HCT116 (cell line): ENCODE measurements at regions not wholly inside any gene's neighbourhood (a gene's known extent, or its start where the extent isn't known, plus 50 kb on each side); places are given as distances from the start of the nearest gene placed in this dataset.

Experiments
- ATAC-seq: fragments of 200-7000 bp; cut with Tn5 transposase; 2 replicates; pipeline ENCODE4 v1.9.1; 2020; ENCODE audit warnings: mild to moderate bottlenecking, moderate library complexity
- BruUV-seq: library from RNA; stranded (reverse); fragments of 400-500 nt; replicated peaks from 2 replicates; lab custom pipeline; 2021; lab: Mats Ljungman, UMichigan
- CTCF ChIA-PET: fragments of 300-600 bp; sonication (Branson Sonifier 250); formaldehyde crosslinking; loops from one replicate; lab custom pipeline; 2021; ENCODE audit warnings: antibody characterized with exemption; lab: Charles Lee
- POLR2A ChIA-PET: fragments of 300-600, 350-600 bp; sonication (Branson Sonifier 250); formaldehyde crosslinking; loops from one replicate; lab custom pipeline; 2021; ENCODE audit warnings: antibody characterized with exemption; lab: Charles Lee
- RAD21 ChIA-PET, 2 experiments: fragments of 300-600 bp; sonication (Branson Sonifier 250); formaldehyde crosslinking; loops; one replicate each; lab custom pipeline; 2023; ENCODE audit warnings: low total read pairs in 2 of 2; ENCODE audit not compliant: uncharacterized antibody in 2 of 2, unreplicated experiment in 2 of 2, low non-redundant PET in 1 of 2; lab: Charles Lee
- DNase-seq: peaks from one replicate; pipeline ENCODE4 v3.0.0-alpha.2; 2010; ENCODE audit warnings: low read depth, low spot score
- H2AFZ ChIP-seq: fragments of 200-600 bp; shearing (Covaris generic), sonication (generic); 2 replicates; pipeline ENCODE4 v1.6.1; 2017; ENCODE audit warnings: low read depth, mixed run types, mixed read lengths, antibody characterized with exemption, low read length; ENCODE audit not compliant: poor library complexity, severe bottlenecking
- H3K27ac ChIP-seq: 2 replicates; pipeline ENCODE4 v1.5.1; 2012; ENCODE audit warnings: low read depth, low read length
- H3K27me3 ChIP-seq: fragments of 200-600 bp; sonication (generic); 2 replicates; pipeline ENCODE4 v1.6.1; 2016; ENCODE audit warnings: mixed run types, low read length, mixed read lengths; ENCODE audit not compliant: insufficient read depth
- H3K36me3 ChIP-seq, 2 experiments: fragments of 200-500 bp in 1 of 2; fragments of 200-600 bp in 1 of 2; sonication (Bioruptor generic) in 1 of 2; sonication (generic) in 1 of 2; 2 replicates each; pipeline versions ENCODE4 v1.5.1 to v1.6.1; 2014 to 2016; ENCODE audit warnings: low read length in 2 of 2, inconsistent platforms in 1 of 2, mixed read lengths in 1 of 2, mixed run types in 1 of 2; ENCODE audit not compliant: insufficient read depth in 2 of 2, control insufficient read depth in 1 of 2
- H3K4me1 ChIP-seq, 2 experiments: fragments of 200-600 bp in 1 of 2; sonication (generic) in 1 of 2; 2 replicates each; pipeline versions ENCODE4 v1.5.1 to v1.6.1; 2012 to 2017; ENCODE audit warnings: low read length in 2 of 2, inconsistent platforms in 1 of 2, mild to moderate bottlenecking in 1 of 2, mixed read lengths in 1 of 2, mixed run types in 1 of 2, moderate library complexity in 1 of 2; ENCODE audit not compliant: insufficient read depth in 2 of 2, control insufficient read depth in 1 of 2
- H3K4me2 ChIP-seq: fragments of 200-600 bp; sonication (generic); 2 replicates; pipeline ENCODE4 v1.6.1; 2017; ENCODE audit warnings: mixed run types, low read length, mixed read lengths
- H3K4me3 ChIP-seq, 2 experiments: fragments of 200-600 bp in 1 of 2; sonication (generic) in 1 of 2; replicated peaks in 1 of 2; 2 replicates each; pipeline ENCODE4 v1.5.1; 2011 to 2016; ENCODE audit warnings: low read length in 2 of 2, control low read depth in 1 of 2, low read depth in 1 of 2, mild to moderate bottlenecking in 1 of 2, mixed read lengths in 1 of 2, mixed run types in 1 of 2
- H3K79me2 ChIP-seq: fragments of 200-600 bp; sonication (generic); 2 replicates; pipeline ENCODE4 v1.6.1; 2017; ENCODE audit warnings: mild to moderate bottlenecking, mixed run types, low read length, moderate library complexity, mixed read lengths; ENCODE audit not compliant: insufficient read depth
- H3K9ac ChIP-seq: fragments of 200-600 bp; sonication (generic); 2 replicates; pipeline ENCODE4 v1.6.1; 2016; ENCODE audit warnings: low read length, mixed read lengths
- H3K9me2 ChIP-seq: fragments of 200-600 bp; sonication (generic), shearing (Covaris generic); 2 replicates; pipeline ENCODE4 v1.6.1; 2017; ENCODE audit warnings: mixed run types, mild to moderate bottlenecking, moderate library complexity; ENCODE audit not compliant: insufficient read depth
- H3K9me3 ChIP-seq, 2 experiments: fragments of 200-500 bp in 1 of 2; fragments of 200-600 bp in 1 of 2; sonication (Bioruptor generic) in 1 of 2; sonication (generic) in 1 of 2; 2 replicates each; pipeline ENCODE4 v1.6.1; 2014 to 2017; ENCODE audit warnings: low read length in 2 of 2, mixed read lengths in 2 of 2, inconsistent platforms in 1 of 2, low read depth in 1 of 2, mild to moderate bottlenecking in 1 of 2, mixed run types in 1 of 2, moderate library complexity in 1 of 2; ENCODE audit not compliant: control insufficient read depth in 1 of 2, insufficient read depth in 1 of 2
- H4K20me1 ChIP-seq: fragments of 200-600 bp; sonication (generic), shearing (Covaris generic); 2 replicates; pipeline ENCODE4 v1.6.1; 2017; ENCODE audit warnings: mixed run types, mild to moderate bottlenecking, moderate library complexity; ENCODE audit not compliant: insufficient read depth
- CEBPB ChIP-seq: IDR thresholded peaks from 2 replicates; pipeline ENCODE4 v1.6.1; 2012; ENCODE audit warnings: low read depth
- ELF1 ChIP-seq: IDR thresholded peaks from 2 replicates; pipeline ENCODE4 v1.6.1; 2012; ENCODE audit warnings: low read depth, borderline replicate concordance
- EZH2 ChIP-seq: fragments of 200-600 bp; sonication (generic); IDR thresholded peaks from 2 replicates; pipeline ENCODE4 v1.6.1; 2017; ENCODE audit warnings: antibody characterized with exemption, mixed run types
- EZH2phosphoT487 ChIP-seq: fragments of 200-600 bp; IDR thresholded peaks from 2 replicates; pipeline ENCODE4 v1.6.1; 2018; ENCODE audit warnings: antibody characterized with exemption, borderline replicate concordance
- FOSL1 ChIP-seq: IDR thresholded peaks from 2 replicates; pipeline ENCODE4 v1.6.1; 2012; ENCODE audit warnings: low read depth
- JUND ChIP-seq: IDR thresholded peaks from 2 replicates; pipeline ENCODE4 v1.6.1; 2012
- POLR2A ChIP-seq: IDR thresholded peaks from 2 replicates; pipeline ENCODE4 v1.7.0; 2011; ENCODE audit warnings: borderline replicate concordance; ENCODE audit not compliant: insufficient read depth, insufficient read length; ENCODE audit errors: extremely low read depth
- POLR2AphosphoS5 ChIP-seq: IDR thresholded peaks from 2 replicates; pipeline ENCODE4 v1.6.1; 2011; ENCODE audit warnings: mild to moderate bottlenecking, low read depth, low read length, moderate library complexity
- SIN3A ChIP-seq: IDR thresholded peaks from 2 replicates; pipeline ENCODE4 v1.6.1; 2012; ENCODE audit warnings: low read depth
- SP1 ChIP-seq: IDR thresholded peaks from 2 replicates; pipeline ENCODE4 v1.6.1; 2012; ENCODE audit warnings: low read depth
- SRF ChIP-seq: IDR thresholded peaks from 2 replicates; pipeline ENCODE4 v1.6.1; 2012; ENCODE audit warnings: low read depth
- YY1 ChIP-seq: IDR thresholded peaks from 2 replicates; pipeline ENCODE4 v1.6.1; 2011; ENCODE audit warnings: low read length, low read depth, moderate library complexity, mild to moderate bottlenecking; ENCODE audit not compliant: insufficient replicate concordance; ENCODE audit errors: extremely low read depth
- ZFX ChIP-seq: fragments of 450-650 bp; IDR thresholded peaks from 2 replicates; pipeline ENCODE4 v1.6.1; 2017
- intact Hi-C: fragments of 100-400 bp; cut with micrococcal nuclease; formaldehyde crosslinking; loops from 2 replicates; pipeline ENCODE4 v1.10.0; 2022
- TF ChIP-seq, protein P1 (sequence below), 3 experiments: fragments of 200-600 bp in 1 of 3; sonication (generic) in 1 of 3; IDR thresholded peaks in 2 of 3; conservative IDR thresholded peaks in 1 of 3; 2 replicates each; pipeline ENCODE4 v1.5.1; 2012 to 2017; ENCODE audit warnings: low read depth in 2 of 3, low read length in 2 of 3, antibody characterized with exemption in 1 of 3, borderline replicate concordance in 1 of 3, control low read depth in 1 of 3, mild to moderate bottlenecking in 1 of 3, mixed read lengths in 1 of 3, mixed run types in 1 of 3, moderate library complexity in 1 of 3; ENCODE audit not compliant: insufficient read depth in 1 of 3
- TF ChIP-seq, protein P2 (sequence below): IDR thresholded peaks from 2 replicates; pipeline ENCODE4 v1.6.1; 2012; ENCODE audit warnings: low read depth
- TF ChIP-seq, protein P3 (sequence below): IDR thresholded peaks from 2 replicates; pipeline ENCODE4 v1.6.1; 2011; ENCODE audit warnings: mild to moderate bottlenecking, low read length, moderate library complexity; ENCODE audit not compliant: insufficient replicate concordance; ENCODE audit errors: extremely low read depth
- TF ChIP-seq, protein P4 (sequence below): IDR thresholded peaks from 2 replicates; pipeline ENCODE4 v1.6.1; 2012

DNA sequence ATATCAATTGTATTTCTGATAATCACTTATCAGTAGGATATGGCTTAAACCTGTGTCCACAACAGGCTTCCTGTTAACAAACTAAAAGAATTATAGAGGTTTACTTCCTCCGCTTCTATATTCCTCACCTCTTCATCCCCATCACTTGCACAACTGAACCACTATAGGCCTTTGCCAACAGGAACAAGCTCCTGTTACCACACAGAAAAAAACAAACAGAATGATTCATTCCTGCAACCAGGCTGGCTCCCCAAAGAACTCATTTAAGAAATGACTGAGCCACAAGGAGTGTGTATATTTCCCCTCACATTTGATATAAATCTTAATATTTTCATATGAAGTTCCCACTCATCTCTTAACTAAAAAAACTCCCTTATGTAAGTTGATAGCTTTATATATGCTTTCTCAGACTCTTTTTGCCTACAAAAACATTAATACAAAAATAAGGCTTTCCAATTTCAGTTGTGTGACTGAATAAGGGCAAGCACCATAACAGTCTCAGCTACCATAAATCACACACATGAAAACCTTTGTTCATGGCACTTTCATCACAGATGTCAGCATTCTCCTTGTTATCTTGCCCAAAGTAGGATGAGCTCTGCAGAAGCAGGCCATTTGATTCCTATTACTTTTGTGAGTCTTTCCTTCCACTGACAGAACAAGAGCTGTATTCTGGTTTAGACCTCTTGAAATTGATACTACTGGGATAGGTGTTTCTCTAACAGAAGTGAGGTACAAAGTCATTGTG lies 366.8 kb downstream of the SLITRK1 start:
- DNase-seq = no peak
- CTCF ChIA-PET = no interaction called here
- TF ChIP-seq, protein P1, sequence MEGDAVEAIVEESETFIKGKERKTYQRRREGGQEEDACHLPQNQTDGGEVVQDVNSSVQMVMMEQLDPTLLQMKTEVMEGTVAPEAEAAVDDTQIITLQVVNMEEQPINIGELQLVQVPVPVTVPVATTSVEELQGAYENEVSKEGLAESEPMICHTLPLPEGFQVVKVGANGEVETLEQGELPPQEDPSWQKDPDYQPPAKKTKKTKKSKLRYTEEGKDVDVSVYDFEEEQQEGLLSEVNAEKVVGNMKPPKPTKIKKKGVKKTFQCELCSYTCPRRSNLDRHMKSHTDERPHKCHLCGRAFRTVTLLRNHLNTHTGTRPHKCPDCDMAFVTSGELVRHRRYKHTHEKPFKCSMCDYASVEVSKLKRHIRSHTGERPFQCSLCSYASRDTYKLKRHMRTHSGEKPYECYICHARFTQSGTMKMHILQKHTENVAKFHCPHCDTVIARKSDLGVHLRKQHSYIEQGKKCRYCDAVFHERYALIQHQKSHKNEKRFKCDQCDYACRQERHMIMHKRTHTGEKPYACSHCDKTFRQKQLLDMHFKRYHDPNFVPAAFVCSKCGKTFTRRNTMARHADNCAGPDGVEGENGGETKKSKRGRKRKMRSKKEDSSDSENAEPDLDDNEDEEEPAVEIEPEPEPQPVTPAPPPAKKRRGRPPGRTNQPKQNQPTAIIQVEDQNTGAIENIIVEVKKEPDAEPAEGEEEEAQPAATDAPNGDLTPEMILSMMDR (IDR thresholded peaks at IDR 0.05 in 2 of 3, conservative IDR thresholded peaks at IDR 0.05 in 1 of 3; ENCODE audit: borderline replicate concordance in 1 of 3, insufficient read depth in 1 of 3, low read depth in 2 of 3, low read length in 2 of 3) = no peak
- TF ChIP-seq CEBPB = no peak
- no peak for TF ChIP-seq POLR2AphosphoS5
- no peak for TF ChIP-seq POLR2A
- TF ChIP-seq SRF = no peak
- no peak for TF ChIP-seq ELF1
- TF ChIP-seq JUND = no peak
- no peak for TF ChIP-seq EZH2
- no peak for TF ChIP-seq ZFX
- no peak for TF ChIP-seq EZH2phosphoT487
- TF ChIP-seq SP1 = no peak
- TF ChIP-seq, protein P2, sequence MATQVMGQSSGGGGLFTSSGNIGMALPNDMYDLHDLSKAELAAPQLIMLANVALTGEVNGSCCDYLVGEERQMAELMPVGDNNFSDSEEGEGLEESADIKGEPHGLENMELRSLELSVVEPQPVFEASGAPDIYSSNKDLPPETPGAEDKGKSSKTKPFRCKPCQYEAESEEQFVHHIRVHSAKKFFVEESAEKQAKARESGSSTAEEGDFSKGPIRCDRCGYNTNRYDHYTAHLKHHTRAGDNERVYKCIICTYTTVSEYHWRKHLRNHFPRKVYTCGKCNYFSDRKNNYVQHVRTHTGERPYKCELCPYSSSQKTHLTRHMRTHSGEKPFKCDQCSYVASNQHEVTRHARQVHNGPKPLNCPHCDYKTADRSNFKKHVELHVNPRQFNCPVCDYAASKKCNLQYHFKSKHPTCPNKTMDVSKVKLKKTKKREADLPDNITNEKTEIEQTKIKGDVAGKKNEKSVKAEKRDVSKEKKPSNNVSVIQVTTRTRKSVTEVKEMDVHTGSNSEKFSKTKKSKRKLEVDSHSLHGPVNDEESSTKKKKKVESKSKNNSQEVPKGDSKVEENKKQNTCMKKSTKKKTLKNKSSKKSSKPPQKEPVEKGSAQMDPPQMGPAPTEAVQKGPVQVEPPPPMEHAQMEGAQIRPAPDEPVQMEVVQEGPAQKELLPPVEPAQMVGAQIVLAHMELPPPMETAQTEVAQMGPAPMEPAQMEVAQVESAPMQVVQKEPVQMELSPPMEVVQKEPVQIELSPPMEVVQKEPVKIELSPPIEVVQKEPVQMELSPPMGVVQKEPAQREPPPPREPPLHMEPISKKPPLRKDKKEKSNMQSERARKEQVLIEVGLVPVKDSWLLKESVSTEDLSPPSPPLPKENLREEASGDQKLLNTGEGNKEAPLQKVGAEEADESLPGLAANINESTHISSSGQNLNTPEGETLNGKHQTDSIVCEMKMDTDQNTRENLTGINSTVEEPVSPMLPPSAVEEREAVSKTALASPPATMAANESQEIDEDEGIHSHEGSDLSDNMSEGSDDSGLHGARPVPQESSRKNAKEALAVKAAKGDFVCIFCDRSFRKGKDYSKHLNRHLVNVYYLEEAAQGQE = no peak
- no peak for TF ChIP-seq YY1
- TF ChIP-seq, protein P3, sequence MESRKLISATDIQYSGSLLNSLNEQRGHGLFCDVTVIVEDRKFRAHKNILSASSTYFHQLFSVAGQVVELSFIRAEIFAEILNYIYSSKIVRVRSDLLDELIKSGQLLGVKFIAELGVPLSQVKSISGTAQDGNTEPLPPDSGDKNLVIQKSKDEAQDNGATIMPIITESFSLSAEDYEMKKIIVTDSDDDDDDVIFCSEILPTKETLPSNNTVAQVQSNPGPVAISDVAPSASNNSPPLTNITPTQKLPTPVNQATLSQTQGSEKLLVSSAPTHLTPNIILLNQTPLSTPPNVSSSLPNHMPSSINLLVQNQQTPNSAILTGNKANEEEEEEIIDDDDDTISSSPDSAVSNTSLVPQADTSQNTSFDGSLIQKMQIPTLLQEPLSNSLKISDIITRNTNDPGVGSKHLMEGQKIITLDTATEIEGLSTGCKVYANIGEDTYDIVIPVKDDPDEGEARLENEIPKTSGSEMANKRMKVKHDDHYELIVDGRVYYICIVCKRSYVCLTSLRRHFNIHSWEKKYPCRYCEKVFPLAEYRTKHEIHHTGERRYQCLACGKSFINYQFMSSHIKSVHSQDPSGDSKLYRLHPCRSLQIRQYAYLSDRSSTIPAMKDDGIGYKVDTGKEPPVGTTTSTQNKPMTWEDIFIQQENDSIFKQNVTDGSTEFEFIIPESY = no peak
- TF ChIP-seq, protein P4, sequence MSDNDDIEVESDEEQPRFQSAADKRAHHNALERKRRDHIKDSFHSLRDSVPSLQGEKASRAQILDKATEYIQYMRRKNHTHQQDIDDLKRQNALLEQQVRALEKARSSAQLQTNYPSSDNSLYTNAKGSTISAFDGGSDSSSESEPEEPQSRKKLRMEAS = no peak
- no peak for TF ChIP-seq SIN3A
- TF ChIP-seq FOSL1 = no peak
- Histone ChIP-seq H3K4me1 (no peaks in the 10 kb centered on the region), H3K9me3 (peaks cover 0 to 5% of the 10 kb centered on the region in 2 experiments; a peak in 1 of 4 replicates), H3K4me3 (no peak overlapping the region), H2AFZ (no peak overlapping the region), H3K36me3 (no peaks in the 10 kb centered on the region), H3K9me2 (no peaks in the 10 kb centered on the region), H3K27ac (no peak overlapping the region), H3K27me3 (no peaks in the 10 kb centered on the region), H3K9ac (no peak overlapping the region), H3K4me2 (no peak overlapping the region), H3K79me2 (no peaks in the 10 kb centered on the region), H4K20me1 (no peaks in the 10 kb centered on the region)
- intact Hi-C loops = no loop called here
- RAD21 ChIA-PET = no interaction called here
- POLR2A ChIA-PET = no interaction called here
- ATAC-seq = no peak
- no TSS peak for BruUV-seq
